ENCODE measurements at regions not wholly inside any gene's neighbourhood (a gene's known extent, or its start where the extent isn't known, plus 50 kb on each side); places are given as distances from the start of the nearest gene placed in this dataset.

DNA sequence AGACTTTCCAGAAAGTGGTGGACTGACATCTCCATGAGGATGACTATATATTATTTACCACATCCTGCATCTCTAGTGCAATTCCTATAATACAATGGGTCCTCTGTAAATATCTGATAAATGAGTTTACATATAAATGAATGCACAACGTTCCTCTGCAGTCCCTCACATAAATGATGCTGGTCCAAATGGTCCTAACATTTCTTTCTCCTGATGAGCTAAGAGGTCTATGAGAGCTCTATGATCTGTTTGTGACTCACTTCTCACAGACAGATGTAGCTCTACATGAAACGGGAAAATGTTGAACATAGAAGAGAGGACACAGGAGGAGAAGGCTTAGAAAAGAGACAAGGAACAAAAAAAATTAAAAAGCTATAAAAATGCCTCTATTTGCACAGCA, 201.2 kb upstream of the PIK3C3 start:
- DNase-seq (ENCODE audit: low spot score): no peak

GRCh38 chr18:41752826-41753225, 202.2 kb upstream of the PIK3C3 start:
- no peak for DNase-seq (ENCODE audit: low spot score)

DNA sequence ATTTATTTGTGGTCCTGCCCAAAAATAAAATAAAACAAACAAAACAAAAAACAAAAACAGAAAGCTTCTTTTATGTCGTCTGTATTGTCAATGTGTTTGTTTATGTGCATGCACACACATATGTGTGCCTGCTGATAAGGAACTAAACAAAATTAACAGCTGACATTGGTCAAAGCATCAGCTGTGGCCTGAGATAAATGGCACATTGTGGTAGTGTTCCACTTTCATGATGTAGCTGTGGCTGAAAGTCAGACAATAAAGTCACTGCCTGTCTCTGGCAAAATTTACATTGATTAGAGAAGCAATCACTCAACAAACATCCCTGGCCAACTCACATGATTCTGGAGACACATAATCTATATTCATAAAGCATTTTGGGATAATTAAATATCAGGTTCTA, 203.4 kb upstream of the PIK3C3 start:
- DNase-seq (ENCODE audit: low spot score): no peak

DNA sequence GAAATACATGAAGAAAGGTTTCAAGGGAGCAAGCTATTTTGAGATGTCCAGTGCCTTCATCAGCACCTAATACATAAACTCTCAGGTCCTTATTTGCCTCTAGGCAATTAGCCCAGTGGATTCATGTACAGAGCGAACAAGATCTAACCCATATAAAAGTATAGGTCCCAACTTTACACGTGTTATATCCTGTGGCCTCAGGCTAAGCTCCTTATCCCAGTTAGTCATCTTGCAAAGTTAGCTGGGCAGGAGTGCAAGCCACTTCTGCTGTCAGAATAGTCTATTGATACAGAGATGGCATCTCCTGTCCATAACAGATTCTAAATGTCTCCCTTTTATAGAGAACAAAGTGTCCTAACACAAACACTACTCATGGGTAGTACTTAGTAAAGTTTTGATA, 203.9 kb upstream of the PIK3C3 start:
- no peak for DNase-seq (ENCODE audit: low spot score)

DNA sequence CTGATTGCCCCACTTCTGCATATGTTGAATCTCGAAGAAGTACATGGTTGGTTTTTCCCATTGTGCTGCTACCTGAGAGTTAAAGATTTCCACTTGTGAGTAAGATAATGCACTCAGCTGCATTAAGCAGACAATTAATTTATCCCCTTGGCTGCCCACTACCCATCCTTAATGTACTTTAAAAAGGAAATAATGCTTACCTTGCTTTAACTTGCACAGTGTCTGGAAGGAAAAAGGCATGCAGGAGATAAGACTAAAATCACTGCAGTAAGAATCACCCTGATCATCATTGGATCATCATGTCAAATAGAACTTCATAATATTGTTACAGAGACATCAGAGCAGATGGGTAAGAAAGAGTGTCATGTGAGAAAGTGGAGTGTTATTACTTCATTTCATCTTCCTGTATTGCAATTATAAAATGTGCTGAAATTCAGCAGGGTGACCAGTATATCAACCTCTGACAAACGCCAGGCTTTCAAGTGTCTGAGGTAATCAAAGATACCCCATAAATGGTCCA, 207.3 kb upstream of the PIK3C3 start:
- no peak for DNase-seq (ENCODE audit: low spot score)

- peak; percentile 16 for DNase-seq (ENCODE audit: low spot score)
Measured at GRCh38 chr18:41745166-41746049, 209.6 kb upstream of the PIK3C3 start.

DNA sequence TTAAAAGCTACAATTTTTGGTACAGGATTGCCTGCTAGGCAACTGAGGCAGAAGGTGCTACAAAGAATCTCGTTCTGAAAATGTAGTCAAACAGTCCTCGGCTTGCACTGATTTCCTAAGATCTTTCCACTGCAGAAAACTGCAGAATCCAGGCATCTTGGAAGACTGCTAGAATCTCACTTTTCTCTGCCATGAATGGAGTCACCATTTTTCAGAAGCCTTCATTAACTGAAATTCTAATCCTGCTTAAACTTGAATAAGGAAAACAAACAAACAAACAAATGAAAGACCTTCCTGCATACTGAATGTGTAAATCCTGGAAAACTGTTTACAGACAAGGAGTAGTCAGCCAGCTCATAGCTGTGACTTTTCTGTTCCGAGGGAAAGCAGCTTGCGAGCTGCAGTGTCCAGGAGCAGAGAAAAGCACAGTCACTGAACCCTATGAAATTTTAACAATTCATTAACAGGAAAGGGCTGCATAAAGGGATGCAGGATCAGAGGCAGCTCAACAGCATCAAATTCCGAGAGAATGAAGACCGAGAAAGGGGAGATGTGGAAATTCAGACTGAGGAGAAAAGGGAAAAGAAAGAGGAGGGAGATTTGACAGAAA, 210.5 kb upstream of the PIK3C3 start:
- no peak for DNase-seq (ENCODE audit: low spot score)

- DNase-seq (ENCODE audit: low spot score): no peak
Measured at GRCh38 chr18:41737218-41737617, 217.8 kb upstream of the PIK3C3 start.

DNA sequence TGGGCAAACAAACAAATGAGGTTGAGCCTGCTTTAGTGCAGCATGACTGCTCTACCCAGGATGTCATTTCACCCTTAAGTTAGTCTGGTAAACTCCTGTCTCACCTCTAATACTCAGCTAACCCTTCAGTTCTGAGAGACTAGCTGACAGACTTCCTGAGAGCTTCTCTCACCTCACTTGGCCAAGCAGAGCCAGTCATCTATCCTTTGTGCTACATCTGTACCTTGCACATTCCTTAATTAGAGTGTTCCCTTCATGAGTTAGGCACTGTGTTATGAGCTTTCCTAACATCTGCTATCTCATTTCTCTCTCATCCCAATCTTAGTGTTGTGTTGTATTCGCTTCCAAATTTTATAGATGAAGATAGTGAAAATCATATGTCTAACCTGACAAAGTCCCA, 220.1 kb upstream of the PIK3C3 start:
- no peak for DNase-seq (ENCODE audit: low spot score)

- no peak for DNase-seq (ENCODE audit: low spot score)
Measured at GRCh38 chr18:41732356-41732755, 222.7 kb upstream of the PIK3C3 start.

DNA sequence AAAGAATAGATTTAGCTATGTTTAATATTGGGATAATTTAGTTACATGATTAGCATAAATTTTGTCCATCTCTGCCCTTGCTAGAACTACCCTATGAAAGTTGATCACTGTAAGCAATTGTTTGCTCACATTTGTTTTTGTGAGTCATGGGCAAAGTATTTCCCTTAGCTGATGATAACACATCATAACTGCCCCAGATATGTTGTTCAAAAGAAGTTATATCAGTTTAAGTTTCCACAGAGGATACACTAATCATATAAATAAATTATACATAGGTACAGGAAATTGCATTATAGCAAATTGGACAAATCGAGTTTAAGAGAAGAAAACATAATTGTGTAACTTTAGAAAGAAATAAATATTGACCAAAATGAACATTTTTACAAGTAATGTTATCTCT, 223.2 kb upstream of the PIK3C3 start:
- DNase-seq (ENCODE audit: low spot score): peak; percentile 9

- no peak for DNase-seq (ENCODE audit: low spot score)
Measured at GRCh38 chr18:41724195-41724594, 230.8 kb upstream of the PIK3C3 start.

GRCh38 chr18:41721103-41721790, 233.8 kb upstream of the PIK3C3 start:
- DNase-seq (ENCODE audit: low spot score): no peak

DNA sequence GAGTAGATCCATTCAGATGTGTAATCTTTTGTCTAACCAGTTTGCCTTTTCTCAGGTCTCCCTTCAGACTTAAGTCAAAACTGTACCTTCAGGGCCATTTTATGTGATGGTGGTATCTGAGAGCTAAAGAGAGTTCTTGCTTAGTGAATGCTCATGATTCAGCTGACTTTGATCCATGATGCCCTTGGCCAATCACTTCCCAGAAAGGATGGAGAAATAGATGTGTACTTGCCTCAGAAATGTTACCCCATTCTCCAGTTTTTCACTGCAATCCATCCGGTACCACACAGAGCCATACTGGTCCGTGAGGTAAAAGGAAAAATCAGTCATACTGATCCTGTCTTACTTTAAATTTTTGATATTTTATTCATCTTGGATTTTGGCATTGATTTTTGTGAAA, 234.8 kb upstream of the PIK3C3 start:
- no peak for DNase-seq (ENCODE audit: low spot score)

DNA sequence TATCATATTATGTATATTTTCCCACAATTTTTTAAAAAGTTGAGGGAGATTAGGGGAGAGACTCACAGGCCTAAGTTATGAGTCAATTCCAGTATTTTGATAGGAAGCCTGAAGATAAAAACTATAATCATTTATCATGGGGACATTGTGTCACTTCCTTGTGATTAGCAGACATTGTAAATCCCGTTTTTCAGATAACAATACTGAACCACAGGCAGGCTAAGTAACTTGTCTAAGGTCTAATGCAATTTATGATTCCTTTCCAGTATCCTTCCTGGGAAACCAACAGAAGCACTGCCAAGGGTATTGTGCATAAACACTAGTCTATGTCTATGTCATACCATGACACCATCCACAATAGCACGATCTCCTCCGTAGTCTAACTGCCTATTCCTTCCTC, 235.2 kb upstream of the PIK3C3 start:
- no peak for DNase-seq (ENCODE audit: low spot score)

DNA sequence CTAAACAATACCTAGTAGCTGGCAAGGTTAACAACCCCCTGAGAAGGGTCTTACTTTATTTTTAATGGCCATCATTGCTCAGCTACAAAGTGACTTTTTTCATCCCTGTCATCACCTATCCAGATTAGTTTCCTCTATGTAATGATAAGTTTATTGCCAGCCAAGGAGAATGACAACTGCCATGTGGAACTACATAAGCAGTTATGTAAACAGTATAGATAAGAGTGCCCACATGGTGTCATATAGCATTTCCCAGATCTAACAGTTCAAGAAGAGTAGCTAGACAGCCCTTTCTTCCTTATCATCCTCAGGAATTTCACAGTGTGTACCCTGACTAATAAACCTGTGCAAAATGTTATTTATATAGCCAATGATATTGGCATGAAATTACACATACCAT, 240.2 kb upstream of the PIK3C3 start:
- DNase-seq (ENCODE audit: low spot score): no peak

DNA sequence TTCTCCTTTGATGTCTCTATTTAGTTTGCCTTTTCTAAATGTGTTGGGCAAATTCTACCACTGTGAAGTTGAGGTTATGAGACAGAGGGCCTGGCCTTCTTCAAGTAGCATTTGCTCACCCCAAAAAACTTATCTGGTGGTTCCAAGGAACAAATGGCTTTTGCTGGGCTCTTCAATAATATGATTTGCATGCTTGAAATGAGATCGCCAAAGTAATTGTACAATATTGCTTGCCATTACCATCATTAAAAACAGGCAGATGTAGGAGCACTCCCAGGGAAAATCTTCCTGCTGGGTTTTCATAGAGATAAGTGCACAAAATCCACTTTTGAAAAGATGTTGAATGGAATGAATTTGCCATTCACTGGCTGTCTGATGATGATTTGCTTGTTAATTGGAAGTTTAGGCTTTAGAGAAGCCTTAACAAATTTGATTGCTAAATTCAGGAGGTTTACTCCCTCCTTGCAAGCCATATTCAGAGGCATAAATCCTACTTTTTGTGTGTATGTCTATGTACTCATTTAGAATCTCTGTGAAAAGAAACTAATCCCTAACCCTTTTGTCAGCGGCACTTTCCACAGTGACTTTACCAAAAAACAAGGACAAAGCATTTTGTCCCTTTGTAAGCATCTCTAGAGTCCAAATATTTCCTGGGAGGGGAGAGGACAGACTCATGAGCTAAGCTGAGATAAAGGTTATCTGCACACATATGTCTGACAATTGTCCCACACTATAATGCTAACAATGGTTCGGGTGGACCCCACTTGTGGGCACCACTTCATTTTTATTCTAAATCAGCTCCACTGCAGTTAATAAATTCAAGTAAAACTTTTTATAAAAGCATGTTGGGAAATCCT, 240.8 kb upstream of the PIK3C3 start:
- no peak for DNase-seq (ENCODE audit: low spot score)

DNA sequence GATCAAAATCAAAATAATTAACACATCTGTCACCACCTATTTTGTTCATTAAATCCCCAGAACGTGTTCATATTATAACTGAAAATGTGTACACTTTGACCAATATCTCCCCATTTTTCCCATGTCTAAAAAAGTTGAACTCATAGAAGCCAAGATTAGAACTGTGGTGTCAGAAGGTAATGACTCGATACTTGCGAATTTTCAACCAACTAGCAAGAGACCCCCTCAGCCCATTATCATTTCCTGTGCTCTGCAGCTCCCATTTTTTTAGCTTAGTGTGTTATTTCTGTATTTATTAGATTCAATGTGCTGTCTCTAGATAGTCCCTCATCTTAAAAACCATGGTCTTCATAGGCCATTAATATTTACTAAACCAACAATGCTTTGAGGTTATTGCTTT, 248.7 kb upstream of the PIK3C3 start:
- DNase-seq (ENCODE audit: low spot score): no peak

- no peak for DNase-seq (ENCODE audit: low spot score)
Measured at GRCh38 chr18:41703744-41704530, 251.1 kb upstream of the PIK3C3 start.

- no peak for DNase-seq (ENCODE audit: low spot score)
Measured at GRCh38 chr18:41700416-41700815, 254.6 kb upstream of the PIK3C3 start.

- DNase-seq (ENCODE audit: low spot score): no peak
Measured at GRCh38 chr18:41695441-41695840, 259.6 kb upstream of the PIK3C3 start.
